HEK293T (cell line): ENCODE measurements at regions not wholly inside any gene's neighbourhood (a gene's known extent, or its start where the extent isn't known, plus 50 kb on each side); places are given as distances from the start of the nearest gene placed in this dataset.

Experiments used
- CTCF ChIA-PET: fragments of 350-600 bp; formaldehyde crosslinking; extraction: SDS; loops from one replicate; lab custom pipeline; 2021; ENCODE audit warnings: antibody characterized with exemption, inconsistent platforms; lab: Yijun Ruan, JAX
- POLR2A ChIA-PET: fragments of 350-600 bp; formaldehyde crosslinking; extraction: SDS; loops from one replicate; lab custom pipeline; 2020; ENCODE audit warnings: antibody characterized with exemption, inconsistent platforms; lab: Yijun Ruan, JAX
- DNase-seq: peaks from one replicate; pipeline ENCODE4 v3.0.0; 2012; ENCODE audit warnings: mixed read lengths; ENCODE audit errors: extremely low spot score
- ARNT ChIP-seq: fragments of 450-650 bp; IDR thresholded peaks from 2 replicates; pipeline ENCODE4 v1.6.1; 2017; ENCODE audit warnings: mild to moderate bottlenecking
- BHLHE40 ChIP-seq: fragments of 450-650 bp; IDR thresholded peaks from 2 replicates; pipeline ENCODE4 v1.6.1; 2016; ENCODE audit warnings: mild to moderate bottlenecking, moderate library complexity, borderline replicate concordance
- CTBP1 ChIP-seq: fragments of 450-650 bp; IDR thresholded peaks from 2 replicates; pipeline ENCODE4 v1.6.1; 2016; ENCODE audit warnings: borderline replicate concordance
- ELF4 ChIP-seq: fragments of 450-650 bp; IDR thresholded peaks from 2 replicates; pipeline ENCODE4 v1.6.1; 2017; ENCODE audit warnings: antibody characterized with exemption
- FOXA1 ChIP-seq: fragments of 450-650 bp; IDR thresholded peaks from 2 replicates; pipeline ENCODE4 v1.6.1; 2016; ENCODE audit warnings: mild to moderate bottlenecking
- FOXK2 ChIP-seq: fragments of 450-650 bp; IDR thresholded peaks from 2 replicates; pipeline ENCODE4 v1.6.1; 2016; ENCODE audit warnings: mild to moderate bottlenecking
- FOXM1 ChIP-seq: fragments of 450-650 bp; IDR thresholded peaks from 2 replicates; pipeline ENCODE4 v1.6.1; 2017; ENCODE audit warnings: mild to moderate bottlenecking, borderline replicate concordance
- HDGF ChIP-seq: fragments of 450-650 bp; IDR thresholded peaks from 2 replicates; pipeline ENCODE4 v1.6.1; 2017; ENCODE audit warnings: antibody characterized with exemption, borderline replicate concordance
- L3MBTL2 ChIP-seq: fragments of 450-650 bp; conservative IDR thresholded peaks from 2 replicates; pipeline ENCODE4 v1.6.1; 2016; ENCODE audit warnings: mild to moderate bottlenecking
- LEF1 ChIP-seq: fragments of 450-650 bp; IDR thresholded peaks from 2 replicates; pipeline ENCODE4 v1.6.1; 2017; ENCODE audit warnings: mild to moderate bottlenecking, borderline replicate concordance
- NFRKB ChIP-seq: fragments of 450-650 bp; IDR thresholded peaks from 2 replicates; pipeline ENCODE4 v1.6.1; 2016; ENCODE audit warnings: mild to moderate bottlenecking, moderate library complexity
- SP1 ChIP-seq: fragments of 450-650 bp; IDR thresholded peaks from 2 replicates; pipeline ENCODE4 v1.6.1; 2017
- SUZ12 ChIP-seq: fragments of 450-650 bp; IDR thresholded peaks from 2 replicates; pipeline ENCODE4 v1.6.1; 2016; ENCODE audit warnings: mild to moderate bottlenecking
- TARDBP ChIP-seq: fragments of 450-650 bp; IDR thresholded peaks from 2 replicates; pipeline ENCODE4 v1.6.1; 2016
- ZNF384 ChIP-seq: fragments of 450-650 bp; IDR thresholded peaks from 2 replicates; pipeline ENCODE4 v1.6.1; 2016
- TF ChIP-seq, protein P1 (sequence below): fragments of 450-650 bp; IDR thresholded peaks from 2 replicates; pipeline ENCODE4 v1.6.1; 2016

DNA sequence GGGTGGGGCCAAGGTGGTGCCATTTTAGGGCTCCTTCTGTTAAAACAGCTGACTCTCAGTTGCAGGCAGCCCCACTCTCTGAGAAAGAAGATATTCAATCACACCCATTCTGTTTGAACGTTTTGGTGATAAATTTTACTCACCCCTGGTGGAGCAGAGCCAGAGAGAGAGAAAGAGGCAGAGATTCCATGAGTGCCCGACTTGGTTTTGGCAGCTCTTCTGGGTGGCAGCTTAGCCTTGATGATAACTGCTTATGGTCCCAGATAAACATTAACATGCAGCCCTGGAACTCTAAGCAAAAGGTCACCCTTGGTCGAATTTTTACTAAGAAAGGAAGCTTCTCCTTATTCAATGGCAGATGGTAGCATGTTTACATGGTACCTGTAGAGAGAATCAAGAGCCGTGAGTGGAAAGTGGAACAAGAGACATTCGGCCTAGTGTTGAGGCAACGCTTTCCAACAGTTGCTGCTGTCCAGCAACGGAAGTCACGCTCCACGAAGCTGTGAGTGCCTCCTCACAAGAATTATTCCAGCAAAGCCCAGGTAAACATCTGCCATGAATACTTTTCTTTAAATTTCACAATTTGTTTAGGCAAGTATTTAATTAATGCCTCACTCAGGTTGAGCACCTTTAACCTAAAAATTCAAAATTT, 530.6 kb upstream of the ROBO2 start:
- POLR2A ChIA-PET: no interaction called here
- TF ChIP-seq NFRKB: no peak
- TF ChIP-seq LEF1: no peak
- TF ChIP-seq FOXA1: no peak
- TF ChIP-seq SUZ12: no peak
- TF ChIP-seq ARNT: no peak
- TF ChIP-seq L3MBTL2: no peak
- TF ChIP-seq CTBP1: no peak
- TF ChIP-seq, protein P1, sequence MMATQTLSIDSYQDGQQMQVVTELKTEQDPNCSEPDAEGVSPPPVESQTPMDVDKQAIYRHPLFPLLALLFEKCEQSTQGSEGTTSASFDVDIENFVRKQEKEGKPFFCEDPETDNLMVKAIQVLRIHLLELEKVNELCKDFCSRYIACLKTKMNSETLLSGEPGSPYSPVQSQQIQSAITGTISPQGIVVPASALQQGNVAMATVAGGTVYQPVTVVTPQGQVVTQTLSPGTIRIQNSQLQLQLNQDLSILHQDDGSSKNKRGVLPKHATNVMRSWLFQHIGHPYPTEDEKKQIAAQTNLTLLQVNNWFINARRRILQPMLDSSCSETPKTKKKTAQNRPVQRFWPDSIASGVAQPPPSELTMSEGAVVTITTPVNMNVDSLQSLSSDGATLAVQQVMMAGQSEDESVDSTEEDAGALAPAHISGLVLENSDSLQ: no peak
- no peak for TF ChIP-seq TARDBP
- TF ChIP-seq SP1: no peak
- TF ChIP-seq BHLHE40: no peak
- no peak for TF ChIP-seq ZNF384
- no peak for TF ChIP-seq FOXK2
- no peak for DNase-seq
- CTCF ChIA-PET: no interaction called here

DNA sequence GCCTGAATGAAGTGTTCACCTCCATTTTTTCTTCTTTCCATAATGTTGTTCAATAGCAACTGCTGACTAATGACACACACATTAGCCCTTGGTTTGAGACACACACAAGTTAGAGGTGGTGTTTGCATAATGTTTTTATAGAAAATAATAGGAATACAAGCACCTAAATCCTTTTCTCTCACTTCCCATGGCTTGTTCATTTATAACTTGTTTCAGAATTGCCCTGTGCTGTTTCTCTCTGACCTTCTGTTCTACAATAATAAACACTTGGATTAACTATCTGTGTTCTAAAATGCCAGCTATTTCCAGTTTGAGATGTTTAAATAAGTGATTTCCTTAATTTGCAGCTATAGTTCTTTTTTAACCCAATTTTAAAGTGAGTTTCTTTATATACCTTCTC, 525.1 kb upstream of the ROBO2 start:
- CTCF ChIA-PET: no interaction called here
- POLR2A ChIA-PET: no interaction called here
- no peak for TF ChIP-seq L3MBTL2
- TF ChIP-seq, protein P1: no peak
- no peak for TF ChIP-seq CTBP1
- no peak for TF ChIP-seq FOXM1
- TF ChIP-seq LEF1: no peak
- no peak for TF ChIP-seq NFRKB
- no peak for TF ChIP-seq TARDBP
- TF ChIP-seq ARNT: no peak
- TF ChIP-seq SP1: no peak
- no peak for TF ChIP-seq ZNF384
- no peak for DNase-seq

DNA sequence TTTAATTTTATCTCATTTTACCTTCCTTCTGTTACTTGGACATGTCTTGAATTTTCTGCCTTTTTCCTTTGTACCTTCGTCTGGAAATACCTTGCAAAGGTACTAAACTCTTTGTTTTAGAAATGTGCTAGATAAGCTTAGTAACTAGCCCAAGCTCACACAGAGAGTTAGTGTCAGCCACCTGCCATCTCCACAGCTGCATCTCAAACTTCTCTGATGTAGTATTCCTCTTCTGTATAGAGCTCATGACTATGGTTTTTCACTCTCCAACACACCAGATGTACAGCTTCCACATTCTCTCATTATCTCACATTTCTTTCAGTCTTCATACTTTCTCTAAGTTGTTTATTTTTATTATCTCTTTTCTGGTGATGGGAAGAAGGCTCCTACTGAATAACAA, 516.6 kb upstream of the ROBO2 start:
- POLR2A ChIA-PET: no interaction called here

DNA sequence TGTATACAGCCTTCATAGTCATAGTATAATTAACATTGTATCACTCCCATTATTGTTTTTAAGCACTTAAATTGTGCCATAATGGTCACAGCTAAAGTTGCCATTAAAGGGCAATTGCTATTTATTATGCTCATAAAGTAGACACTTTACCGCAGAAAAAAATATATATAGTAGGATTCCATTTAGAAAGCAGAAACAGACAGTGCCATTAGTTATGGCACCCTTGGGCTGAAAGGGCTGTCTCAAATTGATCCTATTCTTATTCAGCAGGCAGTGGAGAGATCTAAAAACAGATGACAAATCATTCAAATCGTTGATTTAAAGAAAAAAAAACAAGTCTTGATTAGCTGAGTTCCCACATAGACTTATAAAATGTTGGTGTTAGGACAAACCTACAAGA, 514.2 kb upstream of the ROBO2 start:
- CTCF ChIA-PET: no interaction called here

More for the DNA sequence above, 516.6 kb upstream of the ROBO2 start:
- CTCF ChIA-PET: interaction anchor here (0.6 kb wide), 1 partner anchor 1084 kb away, joined by 11 read pairs; no protein-coding TSS in a partner anchor
- DNase-seq: no peak
- no peak for TF ChIP-seq ARNT
- TF ChIP-seq FOXK2: no peak
- no peak for TF ChIP-seq LEF1
- no peak for TF ChIP-seq ELF4
- TF ChIP-seq SUZ12: no peak
- TF ChIP-seq TARDBP: no peak
- no peak for TF ChIP-seq FOXA1
- no peak for TF ChIP-seq CTBP1
- no peak for TF ChIP-seq SP1
- TF ChIP-seq HDGF: no peak
- TF ChIP-seq, protein P1: no peak

DNA sequence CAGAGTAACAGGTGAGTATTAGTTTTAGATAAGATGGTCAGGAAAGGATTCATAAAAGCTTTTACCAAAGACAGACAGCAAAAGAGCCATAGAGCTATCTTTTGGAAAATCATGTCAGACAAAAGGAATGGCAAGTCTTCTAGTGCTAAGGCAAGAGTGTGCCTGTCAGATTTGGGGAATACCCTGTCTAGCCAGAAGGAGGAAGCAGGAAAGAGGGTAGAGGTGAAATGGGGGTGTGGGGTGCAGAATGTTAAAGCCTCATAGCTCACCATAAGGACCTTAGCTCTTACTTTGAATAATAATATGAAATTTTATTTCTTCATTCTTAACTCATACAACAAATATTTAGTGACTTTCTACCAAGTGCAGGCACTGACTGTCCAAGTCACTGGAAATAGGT, 512.1 kb upstream of the ROBO2 start:
- TF ChIP-seq ELF4 (no peak), FOXM1 (no peak), NFRKB (no peak), FOXA1 (no peak), BHLHE40 (no peak), HDGF (no peak), LEF1 (no peak), ZNF384 (no peak), SUZ12 (no peak)
- CTCF ChIA-PET: no interaction called here
- DNase-seq: no peak
- POLR2A ChIA-PET: no interaction called here

More for the DNA sequence above, 514.2 kb upstream of the ROBO2 start:
- TF ChIP-seq L3MBTL2 (no peak), CTBP1 (no peak), SUZ12 (no peak), FOXK2 (no peak), SP1 (no peak), TARDBP (no peak), FOXA1 (no peak), ZNF384 (no peak), FOXM1 (no peak), HDGF (no peak), ELF4 (no peak)
- TF ChIP-seq, protein P1: no peak
- DNase-seq: no peak
- POLR2A ChIA-PET: no interaction called here
